Gastrocnemius medialis (tissue), 4 donors: ENCODE measurements at regions not wholly inside any gene's neighbourhood (a gene's known extent, or its start where the extent isn't known, plus 50 kb on each side); places are given as distances from the start of the nearest gene placed in this dataset.
"Not testable (repeated sequence)": the region's sequence is repeated elsewhere in the genome, so short reads cannot be mapped to it uniquely, and the experiment has no call there.

ENCODE experiments used
- ATAC-seq, 2 donors: fragments of 150-250 bp; one replicate each; pipeline ENCODE4 v1.9.1; 2016
- DNase-seq, 2 donors: peaks; one replicate each; pipeline ENCODE4 v3.0.0-alpha.2; 2019
- H3K27ac ChIP-seq, 4 donors: fragments of 200-600 bp; sonication (generic); 1 replicate in 1 of 4; 2 replicates in 3 of 4; pipeline ENCODE4 v1.5.1; 2016 to 2018; ENCODE audit warnings: mild to moderate bottlenecking in 2 of 4, moderate library complexity in 1 of 4
- H3K27me3 ChIP-seq, 3 donors: fragments of 200-600 bp; sonication (generic) in 2 of 3; 1 replicate in 1 of 3; 2 replicates in 2 of 3; pipeline versions ENCODE4 v1.5.1 to v1.6.0; 2016 to 2019; ENCODE audit warnings: mild to moderate bottlenecking in 1 of 3, moderate library complexity in 1 of 3
- H3K36me3 ChIP-seq, 2 donors: fragments of 200-600 bp; sonication (generic) in 1 of 2; one replicate each; pipeline ENCODE4 v1.5.1; 2017 to 2018
- H3K4me1 ChIP-seq, 2 donors: fragments of 200-600 bp; sonication (generic) in 1 of 2; one replicate each; pipeline ENCODE4 v1.5.1; 2016 to 2017; ENCODE audit warnings: mild to moderate bottlenecking in 2 of 2
- H3K4me3 ChIP-seq, 4 donors: fragments of 200-600 bp; sonication (generic) in 3 of 4; 1 replicate in 1 of 4; 2 replicates in 3 of 4; pipeline ENCODE4 v1.5.1; 2016 to 2019; ENCODE audit warnings: mild to moderate bottlenecking in 2 of 4
- H3K9me3 ChIP-seq, 3 donors: fragments of 200-600 bp; sonication (generic) in 2 of 3; 1 replicate in 1 of 3; 2 replicates in 2 of 3; pipeline ENCODE4 v1.5.1; 2016 to 2019
- POLR2A ChIP-seq, 2 donors: fragments of 450-650 bp; IDR thresholded peaks; one replicate each; pipeline ENCODE4 v1.6.1; 2017; ENCODE audit warnings: antibody characterized with exemption in 2 of 2, mild to moderate bottlenecking in 2 of 2, moderate library complexity in 2 of 2
- in situ Hi-C, 4 donors: fragments of 200-750 bp; cut with MboI; loops; one replicate each; pipeline versions ENCODE4 v1.15.0 to v1.8.0; 2017; ENCODE audit warnings: low sequenced_read_pairs in 4 of 4
- intact Hi-C: fragments of 100-400 bp; cut with DNase I; formaldehyde crosslinking; loops from one replicate; pipeline ENCODE4 v1.15.1; 2023; ENCODE audit warnings: low total_unique reads
- TF ChIP-seq, protein P1 (sequence below), 5 experiments: fragments of 450-650 bp in 3 of 5; fragments of 200-600 bp in 2 of 5; sonication (generic) in 2 of 5; IDR thresholded peaks in 4 of 5; conservative IDR thresholded peaks in 1 of 5; 1 replicate in 4 of 5; 2 replicates in 1 of 5; pipeline ENCODE4 v1.5.1; 2016 to 2019; ENCODE audit warnings: antibody characterized with exemption in 5 of 5, mild to moderate bottlenecking in 3 of 5, moderate library complexity in 3 of 5

DNA sequence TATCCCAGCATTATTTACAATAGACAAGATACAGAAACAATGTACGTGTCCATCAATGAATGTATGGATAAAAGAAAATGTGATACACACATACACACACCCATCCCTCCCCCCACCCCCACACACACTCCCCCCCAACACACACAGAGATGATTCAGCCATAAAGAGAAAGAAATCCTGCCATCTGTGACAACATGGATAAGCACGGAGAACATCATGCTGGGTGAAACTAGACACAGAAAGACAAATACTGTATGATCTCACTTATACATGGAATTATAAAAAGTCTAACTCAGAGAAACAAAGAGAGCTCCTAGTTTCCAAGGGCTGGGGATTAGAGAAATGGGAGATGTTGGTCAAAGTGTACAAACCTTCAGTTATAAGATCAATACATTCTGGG is 104.8 kb upstream of the LY86 start:
- Histone ChIP-seq H3K4me3 (no peak overlapping the region), H3K27ac (no peak overlapping the region), H3K36me3 (no peaks in the 10 kb centered on the region), H3K4me1 (no peaks in the 10 kb centered on the region), H3K27me3 (no peaks in the 10 kb centered on the region), H3K9me3 (no peaks in the 10 kb centered on the region)
- DNase-seq (no peak), ATAC-seq (no peak)
- intact Hi-C loops (no loop called here), in situ Hi-C loops (no loop called here)
- TF ChIP-seq, protein P1, sequence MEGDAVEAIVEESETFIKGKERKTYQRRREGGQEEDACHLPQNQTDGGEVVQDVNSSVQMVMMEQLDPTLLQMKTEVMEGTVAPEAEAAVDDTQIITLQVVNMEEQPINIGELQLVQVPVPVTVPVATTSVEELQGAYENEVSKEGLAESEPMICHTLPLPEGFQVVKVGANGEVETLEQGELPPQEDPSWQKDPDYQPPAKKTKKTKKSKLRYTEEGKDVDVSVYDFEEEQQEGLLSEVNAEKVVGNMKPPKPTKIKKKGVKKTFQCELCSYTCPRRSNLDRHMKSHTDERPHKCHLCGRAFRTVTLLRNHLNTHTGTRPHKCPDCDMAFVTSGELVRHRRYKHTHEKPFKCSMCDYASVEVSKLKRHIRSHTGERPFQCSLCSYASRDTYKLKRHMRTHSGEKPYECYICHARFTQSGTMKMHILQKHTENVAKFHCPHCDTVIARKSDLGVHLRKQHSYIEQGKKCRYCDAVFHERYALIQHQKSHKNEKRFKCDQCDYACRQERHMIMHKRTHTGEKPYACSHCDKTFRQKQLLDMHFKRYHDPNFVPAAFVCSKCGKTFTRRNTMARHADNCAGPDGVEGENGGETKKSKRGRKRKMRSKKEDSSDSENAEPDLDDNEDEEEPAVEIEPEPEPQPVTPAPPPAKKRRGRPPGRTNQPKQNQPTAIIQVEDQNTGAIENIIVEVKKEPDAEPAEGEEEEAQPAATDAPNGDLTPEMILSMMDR (IDR thresholded peaks at IDR 0.05 in 4 of 5, conservative IDR thresholded peaks at IDR 0.05 in 1 of 5), result no peak
- TF ChIP-seq POLR2A (IDR thresholded peaks at IDR 0.05), result no peak

DNA sequence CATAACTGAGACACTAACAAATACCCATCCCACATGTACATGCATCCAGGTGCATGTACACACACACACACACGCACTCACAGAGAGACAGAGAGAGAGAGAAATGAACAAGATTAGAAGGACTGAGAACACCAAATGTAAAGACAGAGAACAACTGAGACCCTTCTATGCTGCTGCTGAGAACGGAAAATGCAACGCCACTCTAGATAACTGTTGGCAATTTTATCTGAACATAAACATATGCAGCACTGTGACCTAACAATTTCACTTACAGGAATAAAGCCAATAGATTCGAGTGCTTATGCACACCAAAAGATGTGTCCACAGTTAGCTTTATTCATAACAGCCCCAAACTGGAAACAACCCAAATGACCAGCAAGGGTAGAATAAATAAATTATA is 103.8 kb upstream of the LY86 start:
- H3K27ac ChIP-seq, result no peak overlapping the region
- no peaks in the 10 kb centered on the region for H3K36me3 ChIP-seq
- ATAC-seq (no peak), DNase-seq (no peak)
- intact Hi-C loops, result no loop called here
- no peaks in the 10 kb centered on the region for H3K27me3 ChIP-seq
- H3K4me1 ChIP-seq, result no peaks in the 10 kb centered on the region
- no peak overlapping the region for H3K4me3 ChIP-seq
- no peak for TF ChIP-seq POLR2A (IDR thresholded peaks at IDR 0.05)
- TF ChIP-seq, protein P1 (IDR thresholded peaks at IDR 0.05 in 4 of 5, conservative IDR thresholded peaks at IDR 0.05 in 1 of 5), result no peak
- no peaks in the 10 kb centered on the region for H3K9me3 ChIP-seq
- in situ Hi-C loops, result no loop called here

DNA sequence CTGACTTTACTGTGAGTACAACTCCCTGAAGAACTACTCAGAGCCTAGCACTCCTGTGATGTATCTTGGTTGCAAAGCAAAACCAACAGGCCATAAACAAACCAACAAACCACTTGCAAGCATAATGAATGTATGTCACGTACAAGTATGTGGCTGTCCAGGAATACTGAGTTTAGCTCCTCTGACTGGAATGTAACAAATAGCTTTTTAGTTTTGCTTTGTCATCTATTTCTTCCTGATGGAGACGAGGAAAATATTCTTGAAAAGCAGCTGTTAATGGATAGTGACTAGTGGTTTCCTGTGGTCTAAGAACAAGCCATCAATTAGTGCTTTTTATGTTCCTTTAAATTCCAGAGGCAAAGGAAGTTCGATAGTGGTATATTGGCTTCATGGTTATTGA is 101.9 kb upstream of the LY86 start:
- no peak for ATAC-seq
- Histone ChIP-seq H3K9me3 (no peaks in the 10 kb centered on the region), H3K27ac (no peak overlapping the region), H3K27me3 (no peaks in the 10 kb centered on the region), H3K4me3 (no peak overlapping the region), H3K4me1 (no peaks in the 10 kb centered on the region), H3K36me3 (no peaks in the 10 kb centered on the region)
- DNase-seq, result no peak
- in situ Hi-C loops, result no loop called here
- TF ChIP-seq POLR2A (IDR thresholded peaks at IDR 0.05), result no peak
- TF ChIP-seq, protein P1 (IDR thresholded peaks at IDR 0.05 in 4 of 5, conservative IDR thresholded peaks at IDR 0.05 in 1 of 5), result no peak
- intact Hi-C loops, result no loop called here

DNA sequence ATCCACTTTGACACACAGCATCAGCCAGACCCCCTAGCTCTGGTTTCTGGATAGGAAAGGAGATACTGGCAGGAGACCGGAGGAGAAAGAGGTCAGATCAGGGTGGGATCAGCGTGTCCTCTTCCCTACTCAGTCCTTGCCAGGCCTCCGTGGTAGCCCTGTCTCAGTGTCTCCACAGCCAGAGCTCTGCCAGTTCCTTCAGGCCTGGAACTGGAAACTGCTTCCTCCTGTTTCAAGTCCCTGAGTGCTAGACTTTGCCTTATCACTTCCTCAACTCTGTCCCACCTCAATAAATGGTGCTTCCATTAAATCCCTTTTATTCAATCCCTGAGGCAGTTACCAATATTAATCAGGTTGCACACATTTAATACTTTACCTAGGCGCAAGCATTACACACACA is 96.8 kb upstream of the LY86 start:
- no peak overlapping the region for H3K4me3 ChIP-seq
- ATAC-seq (no peak), DNase-seq (no peak)
- no peaks in the 10 kb centered on the region for H3K36me3 ChIP-seq
- H3K27ac ChIP-seq, result no peak overlapping the region
- H3K4me1 ChIP-seq, result no peaks in the 10 kb centered on the region
- in situ Hi-C loops, result no loop called here
- TF ChIP-seq POLR2A (IDR thresholded peaks at IDR 0.05), result no peak
- TF ChIP-seq, protein P1 (IDR thresholded peaks at IDR 0.05 in 4 of 5, conservative IDR thresholded peaks at IDR 0.05 in 1 of 5), result no peak
- intact Hi-C loops, result no loop called here
- no peaks in the 10 kb centered on the region for H3K9me3 ChIP-seq
- H3K27me3 ChIP-seq, result no peaks in the 10 kb centered on the region

DNA sequence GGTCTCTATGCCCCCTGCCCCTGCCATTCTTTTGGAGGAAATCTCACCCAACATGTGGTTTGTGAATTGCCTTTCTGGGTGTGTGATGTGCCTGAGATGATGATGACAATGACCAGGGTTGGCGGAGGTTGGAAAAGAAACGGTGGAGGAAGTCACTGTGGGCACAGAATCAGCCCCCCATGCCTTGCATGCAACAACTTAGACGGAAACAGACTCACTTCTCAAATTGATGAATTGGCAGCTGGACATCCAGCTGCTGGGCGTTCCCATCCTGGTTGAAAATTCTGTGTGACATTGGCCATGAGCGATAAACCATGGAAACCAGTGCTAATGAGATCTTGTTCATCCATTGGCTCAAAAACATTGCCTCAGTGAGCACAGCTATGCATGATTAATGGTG is 95.8 kb upstream of the LY86 start:
- DNase-seq (no peak), ATAC-seq (no peak)
- H3K27me3 ChIP-seq, result no peaks in the 10 kb centered on the region
- intact Hi-C loops, result no loop called here
- no peak overlapping the region for H3K27ac ChIP-seq
- in situ Hi-C loops, result no loop called here
- no peak overlapping the region for H3K4me3 ChIP-seq
- no peaks in the 10 kb centered on the region for H3K36me3 ChIP-seq
- H3K4me1 ChIP-seq, result no peaks in the 10 kb centered on the region
- H3K9me3 ChIP-seq, result no peaks in the 10 kb centered on the region
- TF ChIP-seq POLR2A (IDR thresholded peaks at IDR 0.05), result no peak
- TF ChIP-seq, protein P1 (IDR thresholded peaks at IDR 0.05 in 4 of 5, conservative IDR thresholded peaks at IDR 0.05 in 1 of 5), result no peak

DNA sequence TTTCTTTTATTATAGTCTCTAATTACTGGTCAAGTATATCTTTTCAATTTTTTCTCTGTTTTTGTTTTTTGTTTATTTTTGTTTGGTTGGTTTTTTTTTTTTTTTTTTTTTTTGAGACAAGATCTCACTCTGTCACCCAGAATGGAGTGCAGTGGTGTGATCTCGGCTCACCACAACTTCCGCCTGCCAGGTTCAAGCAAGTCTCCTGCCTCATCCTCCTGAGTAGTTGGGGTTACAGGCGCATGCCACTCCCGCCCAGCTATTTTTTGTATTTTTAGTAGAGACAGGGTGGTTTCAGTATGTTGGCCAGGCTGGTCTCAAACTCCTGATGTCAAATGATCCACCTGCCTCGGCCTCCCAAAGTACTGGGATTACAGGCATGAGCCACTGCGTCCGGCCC is 94.4 kb upstream of the LY86 start:
- H3K4me3 ChIP-seq, DNase-seq, H3K36me3 ChIP-seq, H3K4me1 ChIP-seq, intact Hi-C loops, in situ Hi-C loops, H3K9me3 ChIP-seq, H3K27ac ChIP-seq, ATAC-seq, H3K27me3 ChIP-seq: not testable (repeated sequence)
